HL-60 (cell line): ENCODE measurements at regions not wholly inside any gene's neighbourhood (a gene's known extent, or its start where the extent isn't known, plus 50 kb on each side); places are given as distances from the start of the nearest gene placed in this dataset.

ENCODE experiments used
- POLR2AphosphoS5 ChIP-seq: IDR thresholded peaks from 2 replicates; pipeline ENCODE4 v1.6.1; 2012; ENCODE audit warnings: low read depth
- TF ChIP-seq, protein P1 (sequence below): IDR thresholded peaks from one replicate; pipeline ENCODE4 v1.5.1; 2011; ENCODE audit warnings: low read length, control low read depth, inconsistent platforms; ENCODE audit not compliant: insufficient read depth

- TF ChIP-seq, protein P1, sequence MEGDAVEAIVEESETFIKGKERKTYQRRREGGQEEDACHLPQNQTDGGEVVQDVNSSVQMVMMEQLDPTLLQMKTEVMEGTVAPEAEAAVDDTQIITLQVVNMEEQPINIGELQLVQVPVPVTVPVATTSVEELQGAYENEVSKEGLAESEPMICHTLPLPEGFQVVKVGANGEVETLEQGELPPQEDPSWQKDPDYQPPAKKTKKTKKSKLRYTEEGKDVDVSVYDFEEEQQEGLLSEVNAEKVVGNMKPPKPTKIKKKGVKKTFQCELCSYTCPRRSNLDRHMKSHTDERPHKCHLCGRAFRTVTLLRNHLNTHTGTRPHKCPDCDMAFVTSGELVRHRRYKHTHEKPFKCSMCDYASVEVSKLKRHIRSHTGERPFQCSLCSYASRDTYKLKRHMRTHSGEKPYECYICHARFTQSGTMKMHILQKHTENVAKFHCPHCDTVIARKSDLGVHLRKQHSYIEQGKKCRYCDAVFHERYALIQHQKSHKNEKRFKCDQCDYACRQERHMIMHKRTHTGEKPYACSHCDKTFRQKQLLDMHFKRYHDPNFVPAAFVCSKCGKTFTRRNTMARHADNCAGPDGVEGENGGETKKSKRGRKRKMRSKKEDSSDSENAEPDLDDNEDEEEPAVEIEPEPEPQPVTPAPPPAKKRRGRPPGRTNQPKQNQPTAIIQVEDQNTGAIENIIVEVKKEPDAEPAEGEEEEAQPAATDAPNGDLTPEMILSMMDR, result no peak
- no peak for TF ChIP-seq POLR2AphosphoS5
Observed at GRCh38 chr9:31535651-31536050, 848.8 kb upstream of the ACO1 start.
